ENCODE measurements at regions not wholly inside any gene's neighbourhood (a gene's known extent, or its start where the extent isn't known, plus 50 kb on each side); places are given as distances from the start of the nearest gene placed in this dataset.

DNA sequence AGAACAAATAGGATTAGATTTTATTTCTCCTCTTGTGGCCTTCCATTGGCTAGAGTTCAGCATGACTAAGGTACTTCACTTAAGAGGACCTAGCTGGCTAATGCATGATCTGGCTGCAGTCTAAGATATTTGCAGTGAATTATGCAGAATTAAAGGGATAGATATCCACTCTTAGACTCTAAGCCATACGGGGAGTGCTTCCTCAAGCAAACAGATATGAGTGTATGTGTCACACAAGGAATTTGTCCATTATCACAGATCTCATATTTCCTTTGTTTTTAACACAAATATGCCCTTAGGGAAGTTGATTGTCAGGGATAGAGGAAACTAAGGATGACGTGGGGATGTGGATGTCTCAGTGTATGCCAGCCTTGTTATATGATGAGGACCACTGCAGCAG lies 88.1 kb upstream of the DHRS4 start:
- TF ChIP-seq, protein P1, sequence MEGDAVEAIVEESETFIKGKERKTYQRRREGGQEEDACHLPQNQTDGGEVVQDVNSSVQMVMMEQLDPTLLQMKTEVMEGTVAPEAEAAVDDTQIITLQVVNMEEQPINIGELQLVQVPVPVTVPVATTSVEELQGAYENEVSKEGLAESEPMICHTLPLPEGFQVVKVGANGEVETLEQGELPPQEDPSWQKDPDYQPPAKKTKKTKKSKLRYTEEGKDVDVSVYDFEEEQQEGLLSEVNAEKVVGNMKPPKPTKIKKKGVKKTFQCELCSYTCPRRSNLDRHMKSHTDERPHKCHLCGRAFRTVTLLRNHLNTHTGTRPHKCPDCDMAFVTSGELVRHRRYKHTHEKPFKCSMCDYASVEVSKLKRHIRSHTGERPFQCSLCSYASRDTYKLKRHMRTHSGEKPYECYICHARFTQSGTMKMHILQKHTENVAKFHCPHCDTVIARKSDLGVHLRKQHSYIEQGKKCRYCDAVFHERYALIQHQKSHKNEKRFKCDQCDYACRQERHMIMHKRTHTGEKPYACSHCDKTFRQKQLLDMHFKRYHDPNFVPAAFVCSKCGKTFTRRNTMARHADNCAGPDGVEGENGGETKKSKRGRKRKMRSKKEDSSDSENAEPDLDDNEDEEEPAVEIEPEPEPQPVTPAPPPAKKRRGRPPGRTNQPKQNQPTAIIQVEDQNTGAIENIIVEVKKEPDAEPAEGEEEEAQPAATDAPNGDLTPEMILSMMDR (IDR thresholded peaks at IDR 0.05) = no peak
- TF ChIP-seq POLR2A (IDR thresholded peaks at IDR 0.05) (no peak), POLR2AphosphoS5 (IDR thresholded peaks at IDR 0.05) (no peak)
